GM18517 (cell line): ENCODE measurements at regions not wholly inside any gene's neighbourhood (a gene's known extent, or its start where the extent isn't known, plus 50 kb on each side); places are given as distances from the start of the nearest gene placed in this dataset.
"Not testable (repeated sequence)": the region's sequence is repeated elsewhere in the genome, so short reads cannot be mapped to it uniquely, and the experiment has no call there.

Experiments used
- ATAC-seq: cut with Tn5 transposase; IDR thresholded peaks from one replicate; pipeline ENCODE4 v1.9.1; 2021; ENCODE audit warnings: mild to moderate bottlenecking, moderate library complexity; ENCODE audit not compliant: unreplicated experiment

GRCh38 chr7:106530183-106530582 lies 130.8 kb downstream of the CCDC71L start:
- not testable (repeated sequence) for ATAC-seq

GRCh38 chr7:106526617-106527016 lies 134.3 kb downstream of the CCDC71L start:
- ATAC-seq, result not testable (repeated sequence)

GRCh38 chr7:106524690-106525059 lies 136.3 kb downstream of the CCDC71L start:
- ATAC-seq, result no peak

GRCh38 chr7:106523482-106523881 lies 137.5 kb downstream of the CCDC71L start:
- no peak for ATAC-seq

GRCh38 chr7:106522696-106523095 lies 138.3 kb downstream of the CCDC71L start:
- no peak for ATAC-seq

GRCh38 chr7:106521541-106521940 lies 139.4 kb downstream of the CCDC71L start:
- ATAC-seq, result no peak

GRCh38 chr7:106520962-106521514 lies 139.9 kb downstream of the CCDC71L start:
- ATAC-seq, result no peak

GRCh38 chr7:106518967-106519366 lies 142.0 kb downstream of the CCDC71L start:
- no peak for ATAC-seq

- no peak for ATAC-seq
Measured at GRCh38 chr7:106518239-106518638, 142.7 kb downstream of the CCDC71L start.

- no peak for ATAC-seq
Measured at GRCh38 chr7:106517508-106517907, 143.4 kb downstream of the CCDC71L start.

- no peak for ATAC-seq
Measured at GRCh38 chr7:106515321-106515720, 145.6 kb downstream of the CCDC71L start.

GRCh38 chr7:106514881-106515280 lies 146.1 kb downstream of the CCDC71L start:
- ATAC-seq, result no peak

GRCh38 chr7:106512217-106512616 lies 148.7 kb downstream of the CCDC71L start:
- ATAC-seq, result no peak

GRCh38 chr7:106504645-106505044 lies 156.3 kb downstream of the CCDC71L start:
- ATAC-seq, result no peak

- ATAC-seq, result no peak
Measured at GRCh38 chr7:106504207-106504606, 156.8 kb downstream of the CCDC71L start.

GRCh38 chr7:106503626-106504025 lies 157.3 kb downstream of the CCDC71L start:
- no peak for ATAC-seq

GRCh38 chr7:106501605-106502580 lies 159.1 kb downstream of the CCDC71L start:
- no peak for ATAC-seq

GRCh38 chr7:106499897-106500296 lies 161.1 kb downstream of the CCDC71L start:
- no peak for ATAC-seq

GRCh38 chr7:106498005-106498404 lies 163.0 kb downstream of the CCDC71L start:
- ATAC-seq, result not testable (repeated sequence)

- ATAC-seq, result no peak
Measured at GRCh38 chr7:106493041-106493731, 167.8 kb downstream of the CCDC71L start.

- ATAC-seq, result no peak
Measured at GRCh38 chr7:106488465-106488864, 172.5 kb downstream of the CCDC71L start.

GRCh38 chr7:106487892-106488291 lies 173.1 kb downstream of the CCDC71L start:
- ATAC-seq, result no peak
